T-helper 1 cell treated with Interleukin-12 subunit alpha and Interleukin-12 subunit beta and Interleukin-4 antibody, amounts not matched to agents 30 μg/mL and 1 μg/mL, for 36 hours (primary cell): ENCODE measurements at regions not wholly inside any gene's neighbourhood (a gene's known extent, or its start where the extent isn't known, plus 50 kb on each side); places are given as distances from the start of the nearest gene placed in this dataset.

ENCODE experiments used
- H3K27ac Mint-ChIP-seq: one replicate; pipeline ENCODE4 v1.8.0; 2021; ENCODE audit warnings: mild to moderate bottlenecking, mixed read lengths
- H3K27me3 Mint-ChIP-seq: one replicate; pipeline ENCODE4 v1.8.0; 2021; ENCODE audit warnings: low read depth, mixed read lengths
- H3K36me3 Mint-ChIP-seq: one replicate; pipeline ENCODE4 v1.8.0; 2021; ENCODE audit warnings: low read depth, mixed read lengths
- H3K4me1 Mint-ChIP-seq: one replicate; pipeline ENCODE4 v1.8.0; 2021; ENCODE audit warnings: low read depth, mixed read lengths
- H3K4me3 Mint-ChIP-seq: one replicate; pipeline ENCODE4 v1.8.0; 2021; ENCODE audit warnings: mild to moderate bottlenecking, moderate library complexity, mixed read lengths
- H3K9me3 Mint-ChIP-seq: one replicate; pipeline ENCODE4 v1.8.0; 2021; ENCODE audit warnings: mixed read lengths

GRCh38 chr5:23242891-23243290, 264.5 kb upstream of the PRDM9 start:
- Mint-ChIP-seq H3K4me3 (no peak overlapping the region), H3K36me3 (no peaks in the 10 kb centered on the region), H3K9me3 (peaks cover 38% of the 10 kb centered on the region), H3K27ac (no peak overlapping the region), H3K4me1 (no peaks in the 10 kb centered on the region), H3K27me3 (no peaks in the 10 kb centered on the region)

- Mint-ChIP-seq H3K27ac (no peak overlapping the region), H3K4me3 (no peak overlapping the region), H3K4me1 (no peaks in the 10 kb centered on the region), H3K27me3 (no peaks in the 10 kb centered on the region), H3K9me3 (peaks cover 27% of the 10 kb centered on the region), H3K36me3 (no peaks in the 10 kb centered on the region)
Measured at GRCh38 chr5:23235246-23235645, 272.2 kb upstream of the PRDM9 start.

- H3K4me1 Mint-ChIP-seq: no peaks in the 10 kb centered on the region
- H3K27me3 Mint-ChIP-seq: no peaks in the 10 kb centered on the region
- H3K36me3 Mint-ChIP-seq: no peaks in the 10 kb centered on the region
- peaks cover 27% of the 10 kb centered on the region for H3K9me3 Mint-ChIP-seq
- H3K27ac Mint-ChIP-seq: no peak overlapping the region
- no peak overlapping the region for H3K4me3 Mint-ChIP-seq
Measured at GRCh38 chr5:23234197-23234596, 273.2 kb upstream of the PRDM9 start.

GRCh38 chr5:23223846-23224245, 283.6 kb upstream of the PRDM9 start:
- Mint-ChIP-seq H3K27ac (no peak overlapping the region), H3K4me3 (no peak overlapping the region), H3K27me3 (no peaks in the 10 kb centered on the region), H3K36me3 (no peaks in the 10 kb centered on the region), H3K9me3 (peaks cover 22% of the 10 kb centered on the region), H3K4me1 (no peaks in the 10 kb centered on the region)

GRCh38 chr5:23221831-23222230, 285.6 kb upstream of the PRDM9 start:
- no peaks in the 10 kb centered on the region for H3K27me3 Mint-ChIP-seq
- no peak overlapping the region for H3K4me3 Mint-ChIP-seq
- H3K27ac Mint-ChIP-seq: no peak overlapping the region
- no peaks in the 10 kb centered on the region for H3K36me3 Mint-ChIP-seq
- H3K9me3 Mint-ChIP-seq: peaks cover 22% of the 10 kb centered on the region
- no peaks in the 10 kb centered on the region for H3K4me1 Mint-ChIP-seq

- no peak overlapping the region for H3K27ac Mint-ChIP-seq
- peaks cover 19% of the 10 kb centered on the region for H3K9me3 Mint-ChIP-seq
- no peaks in the 10 kb centered on the region for H3K4me1 Mint-ChIP-seq
- H3K36me3 Mint-ChIP-seq: no peaks in the 10 kb centered on the region
- H3K4me3 Mint-ChIP-seq: no peak overlapping the region
- H3K27me3 Mint-ChIP-seq: no peaks in the 10 kb centered on the region
Measured at GRCh38 chr5:23217159-23217558, 290.2 kb upstream of the PRDM9 start.

GRCh38 chr5:23216345-23216744, 291.1 kb upstream of the PRDM9 start:
- Mint-ChIP-seq H3K9me3 (peaks cover 24% of the 10 kb centered on the region), H3K4me3 (no peak overlapping the region), H3K4me1 (no peaks in the 10 kb centered on the region), H3K27me3 (no peaks in the 10 kb centered on the region), H3K27ac (no peak overlapping the region), H3K36me3 (no peaks in the 10 kb centered on the region)

GRCh38 chr5:23208959-23209431, 298.4 kb upstream of the PRDM9 start:
- no peaks in the 10 kb centered on the region for H3K36me3 Mint-ChIP-seq
- no peaks in the 10 kb centered on the region for H3K4me1 Mint-ChIP-seq
- peaks cover 8% of the 10 kb centered on the region for H3K9me3 Mint-ChIP-seq
- no peak overlapping the region for H3K4me3 Mint-ChIP-seq
- H3K27ac Mint-ChIP-seq: no peak overlapping the region
- no peaks in the 10 kb centered on the region for H3K27me3 Mint-ChIP-seq

GRCh38 chr5:23204111-23204510, 303.3 kb upstream of the PRDM9 start:
- H3K4me3 Mint-ChIP-seq: no peak overlapping the region
- no peak overlapping the region for H3K27ac Mint-ChIP-seq
- no peaks in the 10 kb centered on the region for H3K27me3 Mint-ChIP-seq
- no peaks in the 10 kb centered on the region for H3K4me1 Mint-ChIP-seq
- peaks cover 11% of the 10 kb centered on the region for H3K9me3 Mint-ChIP-seq
- H3K36me3 Mint-ChIP-seq: no peaks in the 10 kb centered on the region

GRCh38 chr5:23169660-23170416, 316.7 kb upstream of the CDH12 start:
- H3K4me3 Mint-ChIP-seq: no peak overlapping the region

GRCh38 chr5:23164971-23165370, 311.8 kb upstream of the CDH12 start:
- no peak overlapping the region for H3K4me3 Mint-ChIP-seq
- no peak overlapping the region for H3K27ac Mint-ChIP-seq
- no peaks in the 10 kb centered on the region for H3K27me3 Mint-ChIP-seq
- peaks cover 8% of the 10 kb centered on the region for H3K9me3 Mint-ChIP-seq
- no peaks in the 10 kb centered on the region for H3K36me3 Mint-ChIP-seq
- H3K4me1 Mint-ChIP-seq: no peaks in the 10 kb centered on the region

More at GRCh38 chr5:23169660-23170416, 316.7 kb upstream of the CDH12 start:
- Mint-ChIP-seq H3K9me3 (peaks cover 5% of the 10 kb centered on the region), H3K27me3 (no peaks in the 10 kb centered on the region), H3K36me3 (no peaks in the 10 kb centered on the region), H3K27ac (no peak overlapping the region), H3K4me1 (no peaks in the 10 kb centered on the region)

- no peak overlapping the region for H3K27ac Mint-ChIP-seq
- H3K9me3 Mint-ChIP-seq: no peaks in the 10 kb centered on the region
- no peaks in the 10 kb centered on the region for H3K4me1 Mint-ChIP-seq
- no peak overlapping the region for H3K4me3 Mint-ChIP-seq
- H3K27me3 Mint-ChIP-seq: no peaks in the 10 kb centered on the region
- H3K36me3 Mint-ChIP-seq: no peaks in the 10 kb centered on the region
Measured at GRCh38 chr5:23158179-23158578, 305.0 kb upstream of the CDH12 start.

- Mint-ChIP-seq H3K9me3 (no peaks in the 10 kb centered on the region), H3K36me3 (no peaks in the 10 kb centered on the region), H3K27me3 (no peaks in the 10 kb centered on the region), H3K4me1 (no peaks in the 10 kb centered on the region), H3K4me3 (no peak overlapping the region), H3K27ac (no peak overlapping the region)
Measured at GRCh38 chr5:23157716-23158115, 304.6 kb upstream of the CDH12 start.

- no peaks in the 10 kb centered on the region for H3K9me3 Mint-ChIP-seq
- H3K4me3 Mint-ChIP-seq: no peak overlapping the region
- no peaks in the 10 kb centered on the region for H3K4me1 Mint-ChIP-seq
- no peaks in the 10 kb centered on the region for H3K36me3 Mint-ChIP-seq
- H3K27me3 Mint-ChIP-seq: no peaks in the 10 kb centered on the region
- no peak overlapping the region for H3K27ac Mint-ChIP-seq
Measured at GRCh38 chr5:23157169-23157568, 304.0 kb upstream of the CDH12 start.

GRCh38 chr5:23147625-23148024, 294.5 kb upstream of the CDH12 start:
- no peaks in the 10 kb centered on the region for H3K36me3 Mint-ChIP-seq
- H3K4me3 Mint-ChIP-seq: no peak overlapping the region
- no peaks in the 10 kb centered on the region for H3K4me1 Mint-ChIP-seq
- no peak overlapping the region for H3K27ac Mint-ChIP-seq
- peaks cover 32% of the 10 kb centered on the region for H3K9me3 Mint-ChIP-seq
- H3K27me3 Mint-ChIP-seq: no peaks in the 10 kb centered on the region
